SW480 (cell line): ENCODE measurements at regions not wholly inside any gene's neighbourhood (a gene's known extent, or its start where the extent isn't known, plus 50 kb on each side); places are given as distances from the start of the nearest gene placed in this dataset.

Source experiments
- DNase-seq: peaks from one replicate; pipeline ENCODE4 v3.0.0-alpha.2; 2016; ENCODE audit warnings: low spot score

GRCh38 chr10:130403153-130404075, 267.2 kb downstream of the GLRX3 start:
- DNase-seq = no peak

GRCh38 chr10:130404476-130405055, 268.4 kb downstream of the GLRX3 start:
- DNase-seq = no peak

- no peak for DNase-seq
Observed at GRCh38 chr10:130407052-130407451, 270.9 kb downstream of the GLRX3 start.

GRCh38 chr10:130409331-130409730, 273.1 kb downstream of the GLRX3 start:
- no peak for DNase-seq

GRCh38 chr10:130409931-130410330, 273.7 kb downstream of the GLRX3 start:
- DNase-seq = no peak

- no peak for DNase-seq
Observed at GRCh38 chr10:130411496-130412085, 275.4 kb downstream of the GLRX3 start.

- no peak for DNase-seq
Observed at GRCh38 chr10:130412317-130412716, 276.1 kb downstream of the GLRX3 start.

GRCh38 chr10:130416334-130417150, 280.4 kb downstream of the GLRX3 start:
- no peak for DNase-seq

- DNase-seq = no peak
Observed at GRCh38 chr10:130418731-130419130, 282.5 kb downstream of the GLRX3 start.

- DNase-seq = no peak
Observed at GRCh38 chr10:130421909-130422308, 285.7 kb downstream of the GLRX3 start.

GRCh38 chr10:130422366-130423324, 286.5 kb downstream of the GLRX3 start:
- no peak for DNase-seq

GRCh38 chr10:130423455-130424305, 287.5 kb downstream of the GLRX3 start:
- DNase-seq = no peak

GRCh38 chr10:130424418-130424817, 288.2 kb downstream of the GLRX3 start:
- DNase-seq = no peak

GRCh38 chr10:130425169-130425568, 289.0 kb downstream of the GLRX3 start:
- DNase-seq = no peak

GRCh38 chr10:130425881-130426435, 289.8 kb downstream of the GLRX3 start:
- no peak for DNase-seq

GRCh38 chr10:130427216-130427722, 291.1 kb downstream of the GLRX3 start:
- DNase-seq = no peak

GRCh38 chr10:130428936-130429335, 292.7 kb downstream of the GLRX3 start:
- no peak for DNase-seq

GRCh38 chr10:130429809-130430208, 293.6 kb downstream of the GLRX3 start:
- no peak for DNase-seq

GRCh38 chr10:130430291-130430690, 294.1 kb downstream of the GLRX3 start:
- no peak for DNase-seq
